Fibroblast of skin of left quadriceps (primary cell): ENCODE measurements at regions not wholly inside any gene's neighbourhood (a gene's known extent, or its start where the extent isn't known, plus 50 kb on each side); places are given as distances from the start of the nearest gene placed in this dataset.
A peak's percentile ranks its signal among the peaks of the same experiment; 100 is the strongest.

ENCODE experiments used
- DNase-seq, 2 experiments: peaks; one replicate each; pipeline ENCODE4 v3.0.0-alpha.2; 2013; ENCODE audit warnings: low read depth in 2 of 2

GRCh38 chr15:96274698-96275097, 55.8 kb upstream of the NR2F2 start:
- no peak for DNase-seq

DNA sequence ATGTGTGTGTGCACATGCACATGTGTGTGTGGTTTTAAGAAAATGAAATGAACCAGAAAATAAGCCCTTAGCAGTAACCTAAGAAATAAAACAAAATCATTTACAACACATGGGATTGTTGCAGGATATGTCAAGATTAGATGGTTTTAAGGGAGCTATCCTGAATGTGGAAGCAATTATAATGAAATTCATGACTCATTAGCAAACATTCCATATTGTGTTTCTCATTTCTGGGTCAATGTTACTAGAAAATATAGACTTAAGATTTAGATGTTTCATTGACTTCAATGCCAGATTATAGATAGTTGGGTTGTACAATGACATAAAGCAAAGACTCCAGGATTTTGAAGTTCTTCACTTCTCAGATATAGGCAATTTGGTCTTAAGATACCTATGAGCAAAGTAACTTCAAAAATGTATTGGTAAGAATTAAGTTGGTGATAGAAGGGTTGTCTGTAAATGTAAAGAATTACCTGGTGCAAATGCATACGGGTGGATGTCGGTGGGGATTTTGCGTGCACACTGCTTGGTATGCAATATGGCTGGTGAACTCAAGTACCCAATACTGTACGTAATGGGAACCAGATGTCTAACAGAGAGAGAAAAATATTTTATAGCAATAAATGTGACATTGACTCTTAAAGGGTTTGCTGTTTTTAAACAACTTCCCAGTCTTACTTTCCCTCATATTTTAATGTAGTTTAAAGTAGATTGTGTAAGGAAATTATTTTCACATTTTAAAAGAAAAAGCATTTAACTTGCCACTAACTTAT, 53.9 kb upstream of the NR2F2 start:
- peak; percentile 86 to 89 for DNase-seq
